SH-SY5Y (cell line): ENCODE measurements at regions not wholly inside any gene's neighbourhood (a gene's known extent, or its start where the extent isn't known, plus 50 kb on each side); places are given as distances from the start of the nearest gene placed in this dataset.
A peak's percentile ranks its signal among the peaks of the same experiment; 100 is the strongest.

Experiments used
- GATA2 ChIP-seq: IDR thresholded peaks from 2 replicates; pipeline ENCODE4 v1.6.1; 2011; ENCODE audit warnings: mild to moderate bottlenecking, low read depth, low read length
- GATA3 ChIP-seq: IDR thresholded peaks from 2 replicates; pipeline ENCODE4 v1.6.1; 2011; ENCODE audit warnings: low read depth, mild to moderate bottlenecking, low read length, moderate library complexity

DNA sequence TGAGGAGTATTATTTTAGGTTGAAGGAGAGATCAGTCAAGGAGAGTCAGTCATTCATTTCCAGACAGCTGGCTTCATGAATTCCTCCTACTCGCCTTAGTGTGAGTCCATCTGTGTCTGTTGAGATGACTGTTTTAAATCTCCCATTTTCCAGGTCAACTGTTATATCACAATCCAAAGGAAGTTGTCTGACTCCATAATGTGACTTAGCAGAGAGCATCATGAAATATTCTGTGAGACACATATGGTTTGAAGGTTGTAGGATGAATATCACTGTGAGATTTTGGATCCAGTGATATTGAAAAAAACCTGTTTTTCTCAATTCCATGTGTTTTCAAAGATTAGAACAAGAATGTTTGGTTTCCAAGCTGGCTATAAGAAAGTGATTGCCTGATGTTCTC is 530.2 kb upstream of the MAN1A1 start:
- TF ChIP-seq GATA3 (no peak), GATA2 (no peak)

DNA sequence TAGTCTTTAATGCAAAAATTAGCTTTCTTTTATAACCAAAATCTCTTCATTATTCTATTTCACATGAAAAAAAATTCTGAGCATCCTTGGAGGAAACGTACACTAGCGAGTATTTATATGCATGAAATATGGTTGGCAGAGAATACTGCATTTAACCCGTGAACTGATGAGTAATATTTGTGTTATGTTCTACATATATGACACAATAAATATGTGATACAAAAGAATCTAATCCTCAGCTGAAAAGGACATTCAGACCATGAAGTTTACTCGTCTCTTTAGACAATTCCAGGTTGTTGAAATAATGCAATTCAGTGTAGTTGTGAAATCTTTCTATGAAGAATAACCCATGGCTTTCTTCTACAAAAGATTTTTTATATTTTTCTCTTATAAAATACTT is 524.8 kb upstream of the MAN1A1 start:
- TF ChIP-seq GATA3 (no peak), GATA2 (no peak)

DNA sequence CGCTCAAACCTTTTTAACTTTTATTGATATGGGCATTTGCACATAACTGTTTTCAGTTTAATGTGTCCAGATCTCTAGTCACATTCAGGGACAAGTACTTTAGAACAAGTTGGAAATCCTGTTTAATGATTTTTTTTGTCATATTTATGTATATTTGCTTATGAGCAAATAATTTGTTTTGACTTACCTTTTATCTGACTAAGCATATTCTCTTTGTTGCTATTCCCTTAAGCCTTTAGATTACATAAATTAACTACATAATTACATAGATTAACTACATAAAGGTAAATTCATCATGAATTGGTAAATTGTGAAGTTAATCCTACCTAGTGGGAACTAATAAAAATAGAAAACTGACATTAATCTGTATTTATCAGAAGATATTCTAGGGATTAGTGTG is 523.5 kb upstream of the MAN1A1 start:
- TF ChIP-seq GATA2 (no peak), GATA3 (no peak)

DNA sequence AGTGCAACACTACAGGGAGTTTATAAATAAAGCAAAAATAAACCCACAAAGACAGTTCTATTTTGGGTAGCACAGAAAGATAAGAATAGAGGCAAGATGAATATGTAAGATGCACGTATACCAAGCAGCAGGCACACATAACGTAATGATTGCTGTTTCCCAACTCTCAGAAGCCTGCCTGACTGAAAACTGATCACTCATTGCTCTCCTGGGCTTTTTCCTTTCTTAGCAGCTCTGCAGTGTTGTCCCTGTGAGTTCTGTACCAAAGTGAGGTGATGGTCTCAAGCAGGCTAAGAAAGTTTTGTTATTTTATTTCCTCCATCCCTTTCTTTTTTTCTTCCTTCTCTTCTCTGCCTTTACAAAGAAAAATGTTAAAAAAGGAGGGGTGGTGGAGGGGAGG is 522.0 kb upstream of the MAN1A1 start:
- no peak for TF ChIP-seq GATA3
- TF ChIP-seq GATA2, result no peak

DNA sequence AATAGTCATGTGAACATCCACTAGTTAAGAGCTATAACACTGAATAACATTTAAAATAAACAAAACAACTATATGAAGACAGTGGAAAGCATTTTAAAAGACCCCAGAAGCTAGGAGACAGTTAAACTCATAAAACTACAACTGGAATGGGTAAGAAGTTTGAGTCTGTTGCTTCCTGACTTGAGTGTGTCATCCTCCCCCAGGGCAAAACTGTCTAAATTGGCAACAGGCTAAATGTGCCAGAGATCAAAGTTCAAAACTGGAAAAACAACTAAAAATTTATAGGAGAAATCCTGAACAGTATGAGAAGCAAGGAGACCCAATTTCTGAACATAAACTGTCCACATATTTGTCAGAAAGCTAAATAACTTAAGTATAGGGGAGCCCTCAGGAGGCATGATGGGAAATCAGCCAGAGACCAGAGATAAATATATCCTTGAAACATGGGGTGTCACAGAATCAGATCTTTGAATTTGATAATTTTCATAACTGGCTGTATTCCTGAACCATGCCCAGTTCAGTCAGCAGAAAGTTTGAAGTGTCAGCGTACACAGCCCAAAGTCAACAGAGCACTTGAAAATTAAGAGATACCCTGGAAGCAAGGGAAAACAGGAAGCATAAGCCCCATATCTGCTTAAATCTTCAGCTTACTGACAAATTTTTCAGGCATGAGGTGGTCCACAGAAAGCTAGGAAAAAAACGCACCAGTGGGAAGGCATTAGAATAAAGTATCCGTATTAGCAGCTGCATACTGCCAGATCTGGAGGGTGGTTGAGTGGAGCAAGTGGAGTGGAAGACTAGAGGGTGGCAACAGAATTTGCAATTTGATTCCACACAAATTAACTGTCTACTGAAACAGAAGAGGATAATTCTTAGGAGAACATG is 516.1 kb upstream of the MAN1A1 start:
- TF ChIP-seq GATA2 (no peak), GATA3 (no peak)

DNA sequence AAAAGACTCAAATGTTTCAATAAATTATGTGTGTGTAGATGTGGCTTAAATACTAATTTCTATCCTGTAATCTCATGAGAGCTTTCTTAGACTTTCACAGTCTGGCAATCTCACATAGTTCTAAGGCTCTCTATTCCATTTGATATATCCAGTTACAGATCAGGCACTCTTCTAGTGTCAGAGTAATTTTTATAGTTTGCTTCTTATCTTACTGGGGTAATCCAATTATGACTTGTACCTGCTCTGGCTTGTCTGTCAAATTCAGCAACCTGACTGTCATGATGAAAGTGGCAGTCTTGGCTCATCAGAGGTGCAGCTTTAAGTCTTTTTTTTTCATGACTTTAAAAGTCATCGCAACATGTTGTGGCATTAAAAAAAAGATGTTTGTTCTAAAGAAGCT is 513.2 kb upstream of the MAN1A1 start:
- no peak for TF ChIP-seq GATA3
- TF ChIP-seq GATA2, result no peak

DNA sequence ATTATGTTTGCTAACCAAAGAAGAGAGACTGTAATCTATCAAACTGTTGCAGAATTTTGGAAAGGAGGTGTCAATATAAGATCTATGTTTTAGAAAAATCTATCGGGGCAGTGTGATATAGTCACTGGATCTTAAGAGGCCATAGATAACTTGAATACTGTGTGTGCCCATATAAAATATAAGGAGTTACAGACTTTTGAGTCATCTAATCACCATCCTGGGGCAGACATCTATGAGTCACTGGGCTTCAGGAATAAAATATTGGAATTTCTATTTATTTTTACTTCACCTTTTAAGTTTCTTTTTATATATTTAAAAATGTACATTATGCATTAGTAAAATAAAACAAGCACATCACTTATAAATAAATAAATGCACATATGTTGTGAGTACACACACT is 509.3 kb upstream of the MAN1A1 start:
- TF ChIP-seq GATA2 (no peak), GATA3 (no peak)

DNA sequence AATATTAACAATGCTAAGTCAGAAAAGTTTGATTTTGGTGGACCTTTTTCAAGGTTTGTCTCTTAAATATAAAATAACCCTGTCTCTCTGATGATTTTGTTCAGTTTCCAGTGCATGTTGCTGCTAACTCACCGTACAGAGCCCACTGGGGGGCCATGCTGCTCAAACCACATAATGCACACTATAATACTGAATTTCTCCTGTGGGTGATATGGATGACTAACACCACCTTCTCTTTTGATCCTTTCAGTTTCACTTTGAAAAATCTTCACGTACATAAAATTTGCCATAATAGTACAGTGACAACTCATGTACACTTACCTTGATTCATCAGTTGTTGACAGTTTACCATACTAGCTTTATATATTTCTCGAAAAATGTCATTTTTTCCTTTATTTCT is 506.6 kb upstream of the MAN1A1 start:
- TF ChIP-seq GATA2 (no peak), GATA3 (no peak)

DNA sequence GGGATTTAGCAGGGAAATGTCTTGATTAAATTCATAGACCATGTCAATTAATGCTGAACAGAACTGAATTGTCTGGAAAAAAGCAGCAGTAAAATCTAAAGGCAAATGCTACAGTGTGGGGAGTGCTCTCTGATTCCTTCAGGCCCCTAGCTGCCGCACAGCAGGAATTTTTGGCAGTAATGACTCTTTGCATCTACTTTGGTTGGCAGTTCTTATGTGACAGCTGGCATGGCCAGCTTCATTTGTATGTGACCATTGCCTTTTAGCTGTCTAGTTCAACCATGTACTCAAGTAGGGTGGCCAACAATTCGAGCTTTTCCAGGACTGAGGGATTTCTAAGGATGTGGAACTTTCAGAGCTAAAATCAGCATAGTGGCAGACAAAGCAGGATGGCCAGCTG is 499.1 kb upstream of the MAN1A1 start:
- TF ChIP-seq GATA2 (no peak), GATA3 (no peak)

DNA sequence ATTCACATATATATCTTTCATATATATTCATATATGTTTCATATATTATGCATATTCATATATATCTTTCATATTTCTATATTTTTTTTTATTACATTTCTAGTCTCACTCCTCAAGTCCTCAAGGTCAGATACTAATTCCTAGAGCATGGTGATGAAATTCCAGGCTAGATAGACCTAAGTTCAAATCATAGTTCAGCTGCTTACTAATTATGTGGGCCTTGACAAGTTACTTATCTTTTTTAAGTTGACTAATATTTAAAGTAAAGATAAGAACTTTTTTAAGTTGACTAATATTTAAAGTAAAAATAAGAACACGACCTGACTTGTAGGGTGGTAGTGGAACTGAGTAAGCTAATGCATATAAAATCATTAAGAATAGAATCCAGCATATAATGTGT is 495.6 kb upstream of the MAN1A1 start:
- TF ChIP-seq GATA2 (no peak), GATA3 (no peak)

DNA sequence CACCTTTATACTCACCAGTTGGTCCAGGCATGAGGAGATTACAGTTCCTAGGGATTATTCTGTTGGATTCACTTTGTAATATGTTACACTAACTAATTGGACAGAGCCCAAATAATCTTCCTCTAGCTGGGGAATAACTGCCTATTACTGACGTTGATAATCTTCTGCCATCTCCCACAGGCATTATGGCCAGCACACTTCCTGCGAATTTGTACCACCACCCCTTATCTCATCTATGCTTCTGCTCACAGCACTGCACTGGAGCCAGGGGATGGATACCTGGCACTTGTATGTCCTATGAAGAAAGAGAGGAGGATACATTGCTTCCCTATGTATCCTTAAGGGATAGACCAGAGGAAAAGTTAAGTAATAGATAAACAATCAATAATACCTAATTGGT is 494.8 kb upstream of the MAN1A1 start:
- peak; percentile 66 for TF ChIP-seq GATA2
- TF ChIP-seq GATA3, result no peak

DNA sequence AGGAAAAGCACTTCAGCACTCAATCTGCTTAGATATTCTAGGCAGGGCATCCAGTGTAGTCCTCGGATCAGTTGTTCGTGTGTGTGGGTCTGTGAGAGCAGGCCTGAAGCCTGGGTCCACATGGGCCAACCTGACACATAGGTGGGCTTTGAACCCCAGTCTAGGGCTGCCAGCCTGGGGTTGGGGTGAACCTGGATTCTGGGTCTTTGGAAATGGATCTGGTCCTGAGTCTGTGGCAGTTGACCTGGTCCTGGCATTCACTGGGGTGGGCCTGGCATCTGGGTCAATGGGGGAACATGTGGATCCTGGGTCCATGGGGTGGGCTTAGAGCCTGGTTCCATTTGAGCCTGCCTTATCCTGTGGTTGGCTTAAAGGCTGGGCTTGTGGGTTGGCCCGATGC is 492.6 kb upstream of the MAN1A1 start:
- TF ChIP-seq GATA3, result no peak
- no peak for TF ChIP-seq GATA2

DNA sequence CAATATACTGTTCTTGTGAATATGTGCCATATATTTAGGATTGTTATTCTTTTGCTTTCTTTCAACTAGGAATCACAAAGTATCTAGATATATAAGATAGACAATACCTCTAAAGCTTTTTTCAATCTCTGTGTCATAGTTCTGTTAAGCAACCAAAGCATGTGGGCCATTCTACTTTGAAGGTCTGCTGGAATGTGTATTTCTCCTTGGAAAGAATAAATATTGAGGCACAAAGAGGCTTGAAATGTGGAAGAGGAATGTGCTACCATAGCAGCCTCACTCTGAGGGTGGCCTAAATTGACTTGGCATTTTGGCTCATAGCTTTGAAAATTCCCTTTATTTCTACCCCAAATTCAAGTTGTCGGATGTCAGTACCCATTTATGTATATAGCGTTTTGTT is 488.5 kb upstream of the MAN1A1 start:
- TF ChIP-seq GATA3 (no peak), GATA2 (no peak)

DNA sequence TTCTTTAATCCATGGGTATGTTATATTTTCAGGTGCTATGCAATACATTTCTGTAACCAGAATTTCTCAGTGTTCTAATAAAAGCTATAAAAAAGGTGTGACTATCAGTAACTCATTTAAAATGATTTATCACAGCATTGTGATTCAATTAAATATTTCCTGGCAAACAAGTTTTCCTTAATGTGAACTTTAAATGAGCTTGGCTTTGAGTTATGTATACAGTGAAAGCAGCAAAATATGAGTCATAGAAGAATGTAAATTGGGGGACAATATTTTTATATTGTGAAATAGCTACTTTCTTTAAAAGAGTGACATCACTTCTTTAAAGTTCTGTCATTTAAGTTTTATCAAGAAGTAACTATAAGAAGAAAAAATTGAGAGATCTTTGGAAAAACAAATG is 484.9 kb upstream of the MAN1A1 start:
- TF ChIP-seq GATA2, result no peak

DNA sequence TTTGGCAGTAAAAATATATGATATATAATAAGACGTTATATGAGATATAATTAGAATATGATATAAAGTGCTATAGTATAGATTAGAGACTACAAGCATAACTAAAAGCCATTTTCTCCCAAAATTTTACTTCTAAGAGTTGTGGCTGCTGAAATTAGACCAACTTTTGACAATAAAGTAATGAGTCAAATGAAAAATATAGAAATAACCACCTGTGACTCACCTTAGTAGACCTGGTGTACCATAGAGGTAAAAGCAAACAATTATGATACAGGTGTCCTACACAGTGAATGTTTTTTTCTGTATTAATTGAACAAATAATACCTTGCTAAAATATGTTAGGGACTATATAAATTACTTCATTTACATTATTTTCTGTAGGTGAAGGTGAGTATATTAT is 482.9 kb upstream of the MAN1A1 start:
- no peak for TF ChIP-seq GATA3
- no peak for TF ChIP-seq GATA2
